Transverse colon (tissue), 4 donors: ENCODE measurements at regions not wholly inside any gene's neighbourhood (a gene's known extent, or its start where the extent isn't known, plus 50 kb on each side); places are given as distances from the start of the nearest gene placed in this dataset.

ENCODE experiments used
- DNase-seq: peaks from one replicate; pipeline ENCODE4 v3.0.0-alpha.2; 2019
- H3K27ac ChIP-seq, 4 donors: fragments of 200-600 bp; sonication (generic); 2 replicates each; pipeline ENCODE4 v1.5.1; 2016 to 2018; ENCODE audit warnings: inconsistent platforms in 4 of 4
- H3K27me3 ChIP-seq: fragments of 200-600 bp; sonication (generic); 2 replicates; pipeline ENCODE4 v1.5.1; 2017; ENCODE audit warnings: inconsistent platforms
- H3K36me3 ChIP-seq, 4 donors: fragments of 200-600 bp; sonication (generic); 2 replicates each; pipeline ENCODE4 v1.5.1; 2017 to 2019; ENCODE audit warnings: inconsistent platforms in 4 of 4
- H3K4me1 ChIP-seq, 4 donors: fragments of 200-600 bp; sonication (generic); 2 replicates each; pipeline ENCODE4 v1.5.1; 2017 to 2020; ENCODE audit warnings: inconsistent platforms in 4 of 4
- H3K4me3 ChIP-seq, 4 donors: fragments of 200-600 bp; sonication (generic); 1 replicate in 1 of 4; 2 replicates in 3 of 4; pipeline versions ENCODE4 v1.5.1 to v1.6.1; 2017 to 2019; ENCODE audit warnings: inconsistent platforms in 4 of 4
- H3K9me3 ChIP-seq, 2 donors: fragments of 200-600 bp; sonication (generic); 2 replicates each; pipeline ENCODE4 v1.5.1; 2017 to 2019; ENCODE audit warnings: inconsistent platforms in 2 of 2
- EP300 ChIP-seq: sonication (generic); formaldehyde crosslinking; IDR thresholded peaks from one replicate; pipeline ENCODE4 v1.6.1; 2017; ENCODE audit warnings: antibody characterized with exemption, low read depth
- POLR2A ChIP-seq: fragments of 450-650 bp; IDR thresholded peaks from one replicate; pipeline ENCODE4 v1.6.1; 2016; ENCODE audit warnings: antibody characterized with exemption, mild to moderate bottlenecking, moderate library complexity
- POLR2AphosphoS5 ChIP-seq, 3 donors: sonication (generic); formaldehyde crosslinking; IDR thresholded peaks; one replicate each; pipeline ENCODE4 v1.6.1; 2016; ENCODE audit warnings: antibody characterized with exemption in 3 of 3
- WGBS, 2 donors: methylation state at CpG; one replicate each; pipeline ENCODE4 v1.1.5; 2018; ENCODE audit warnings: low coverage in 1 of 2; 5-methylcytosine and 5-hydroxymethylcytosine counted together
- in situ Hi-C, 4 donors: fragments of 200-750 bp; cut with MboI; loops; one replicate each; pipeline versions ENCODE4 v1.15.0 to v1.15.1; 2017; ENCODE audit warnings: low sequenced_read_pairs in 3 of 4, low pct_ligation_motif_present in 1 of 4, low pct_unique_long_range_greater_than_20kb in 1 of 4
- intact Hi-C: fragments of 100-400 bp; cut with DNase I; formaldehyde crosslinking; loops from one replicate; pipeline ENCODE4 v1.15.1; 2023; ENCODE audit warnings: low total_unique reads
- TF ChIP-seq, protein P1 (sequence below), 5 experiments: fragments of 200-600 bp in 3 of 5; fragments of 450-650 bp in 2 of 5; sonication (generic) in 3 of 5; IDR thresholded peaks; 1 replicate in 2 of 5; 2 replicates in 3 of 5; pipeline ENCODE4 v1.5.1; 2016 to 2017; ENCODE audit warnings: antibody characterized with exemption in 5 of 5, inconsistent platforms in 3 of 5, mild to moderate bottlenecking in 2 of 5, moderate library complexity in 1 of 5

DNA sequence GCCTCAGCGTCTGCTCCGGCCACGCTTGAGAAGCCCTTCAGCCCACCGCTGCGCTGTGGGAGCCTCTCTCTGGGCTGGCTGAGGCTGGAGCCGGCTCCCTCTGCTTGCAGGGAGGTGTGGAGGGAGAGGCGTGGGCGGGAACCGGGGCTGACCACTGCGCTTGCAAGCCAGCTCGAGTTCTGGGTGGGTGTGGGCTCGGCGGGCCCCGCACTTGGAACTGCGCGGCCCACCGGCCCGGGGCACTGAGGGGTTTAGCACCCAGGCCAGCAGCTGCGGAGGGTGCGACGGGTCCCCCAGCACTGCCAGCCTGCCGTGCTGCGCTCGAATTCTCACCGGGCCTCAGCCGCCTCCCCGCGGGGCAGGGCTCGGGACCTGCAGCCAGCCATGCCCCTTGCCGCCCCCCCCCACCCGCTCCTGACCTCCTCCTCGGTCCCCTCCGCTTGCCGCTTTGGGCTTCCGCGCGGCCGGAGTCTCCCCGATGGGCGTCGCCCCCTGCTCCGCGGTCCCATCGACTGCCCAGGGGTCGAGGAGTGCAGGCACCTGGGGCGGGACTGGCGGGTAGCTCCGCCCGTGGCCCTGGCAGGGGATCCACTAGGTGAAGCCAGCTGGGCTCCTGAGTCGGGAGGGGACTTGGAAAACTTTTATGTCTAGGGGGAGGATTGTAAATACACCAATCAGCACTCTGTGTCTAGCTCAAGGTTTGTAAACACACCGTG, 106.7 kb downstream of the RAP2B start:
- in situ Hi-C loops: no loop called here
- WGBS, 2 donors: 73 to 95% methylated on average over 1 to 49 of the region's 51 CpGs

DNA sequence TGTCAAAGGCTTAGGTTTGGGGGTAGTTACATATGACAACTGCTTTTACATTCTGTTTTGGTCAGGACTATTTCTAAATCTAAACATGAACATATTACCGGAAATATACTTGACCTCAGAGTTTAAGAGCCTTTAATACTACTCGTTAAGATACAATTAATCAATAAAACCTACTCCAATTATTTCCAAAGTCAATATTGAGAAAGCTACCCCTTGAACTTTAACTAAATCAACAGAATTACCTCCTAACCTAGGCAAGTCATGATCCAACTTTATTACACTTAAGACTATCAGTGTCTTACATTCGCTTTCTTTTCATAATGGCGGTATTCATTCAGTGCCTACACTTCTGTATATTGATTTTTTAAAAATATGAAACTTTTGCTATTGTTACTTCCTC, 107.7 kb downstream of the RAP2B start:
- intact Hi-C loops: no loop called here
- WGBS, 2 donors: 58 to 59% methylated on average over 4 of the region's 4 CpGs
- TF ChIP-seq POLR2AphosphoS5 (IDR thresholded peaks at IDR 0.05) (no peak), EP300 (no peak), POLR2A (no peak)
- TF ChIP-seq, protein P1, sequence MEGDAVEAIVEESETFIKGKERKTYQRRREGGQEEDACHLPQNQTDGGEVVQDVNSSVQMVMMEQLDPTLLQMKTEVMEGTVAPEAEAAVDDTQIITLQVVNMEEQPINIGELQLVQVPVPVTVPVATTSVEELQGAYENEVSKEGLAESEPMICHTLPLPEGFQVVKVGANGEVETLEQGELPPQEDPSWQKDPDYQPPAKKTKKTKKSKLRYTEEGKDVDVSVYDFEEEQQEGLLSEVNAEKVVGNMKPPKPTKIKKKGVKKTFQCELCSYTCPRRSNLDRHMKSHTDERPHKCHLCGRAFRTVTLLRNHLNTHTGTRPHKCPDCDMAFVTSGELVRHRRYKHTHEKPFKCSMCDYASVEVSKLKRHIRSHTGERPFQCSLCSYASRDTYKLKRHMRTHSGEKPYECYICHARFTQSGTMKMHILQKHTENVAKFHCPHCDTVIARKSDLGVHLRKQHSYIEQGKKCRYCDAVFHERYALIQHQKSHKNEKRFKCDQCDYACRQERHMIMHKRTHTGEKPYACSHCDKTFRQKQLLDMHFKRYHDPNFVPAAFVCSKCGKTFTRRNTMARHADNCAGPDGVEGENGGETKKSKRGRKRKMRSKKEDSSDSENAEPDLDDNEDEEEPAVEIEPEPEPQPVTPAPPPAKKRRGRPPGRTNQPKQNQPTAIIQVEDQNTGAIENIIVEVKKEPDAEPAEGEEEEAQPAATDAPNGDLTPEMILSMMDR (IDR thresholded peaks at IDR 0.05): no peak

More for the DNA sequence above, 106.7 kb downstream of the RAP2B start:
- Histone ChIP-seq H3K27me3 (no peaks in the 10 kb centered on the region), H3K4me1 (no peaks in the 10 kb centered on the region), H3K36me3 (no peaks in the 10 kb centered on the region), H3K9me3 (no peaks in the 10 kb centered on the region), H3K4me3 (no peak overlapping the region), H3K27ac (no peak overlapping the region)
- DNase-seq: no peak
- TF ChIP-seq POLR2AphosphoS5 (IDR thresholded peaks at IDR 0.05): no peak
- no peak for TF ChIP-seq EP300
- TF ChIP-seq, protein P1 (IDR thresholded peaks at IDR 0.05): no peak
- TF ChIP-seq POLR2A: no peak
- intact Hi-C loops: no loop called here

DNA sequence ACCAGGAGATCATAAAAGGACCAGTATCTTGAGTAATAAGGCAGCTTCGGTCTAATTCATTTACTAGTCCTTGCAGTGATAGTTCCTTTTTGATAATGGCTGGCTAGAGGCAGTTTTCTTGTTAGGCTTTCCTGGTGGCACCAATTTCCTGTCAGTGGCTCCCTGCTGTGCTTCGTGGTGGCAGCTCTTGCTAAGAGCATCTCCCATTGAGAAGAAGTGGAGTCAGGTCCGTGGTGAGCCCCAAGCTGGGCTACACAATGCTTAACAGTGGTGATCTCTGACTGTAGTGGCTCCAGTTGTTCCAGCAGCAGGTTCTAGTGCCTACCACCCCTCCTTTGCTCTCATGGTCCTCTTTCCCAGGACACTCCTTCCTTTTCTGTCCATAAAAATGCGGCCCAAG, 111.2 kb downstream of the RAP2B start:
- in situ Hi-C loops: no loop called here
- Histone ChIP-seq H3K9me3 (no peaks in the 10 kb centered on the region), H3K27me3 (no peaks in the 10 kb centered on the region), H3K27ac (no peak overlapping the region), H3K4me3 (no peak overlapping the region), H3K36me3 (no peaks in the 10 kb centered on the region), H3K4me1 (no peaks in the 10 kb centered on the region)
- no peak for TF ChIP-seq POLR2AphosphoS5 (IDR thresholded peaks at IDR 0.05)
- TF ChIP-seq, protein P1 (IDR thresholded peaks at IDR 0.05): no peak
- TF ChIP-seq POLR2A: no peak
- TF ChIP-seq EP300: no peak
- intact Hi-C loops: no loop called here
- WGBS, 2 donors: 74 to 100% methylated on average over 1 to 4 of the region's 4 CpGs
- no peak for DNase-seq

More for the DNA sequence above, 107.7 kb downstream of the RAP2B start:
- Histone ChIP-seq H3K36me3 (no peaks in the 10 kb centered on the region), H3K27ac (no peak overlapping the region), H3K9me3 (no peaks in the 10 kb centered on the region), H3K4me3 (no peak overlapping the region), H3K27me3 (no peaks in the 10 kb centered on the region), H3K4me1 (no peaks in the 10 kb centered on the region)
- in situ Hi-C loops: no loop called here
- no peak for DNase-seq

DNA sequence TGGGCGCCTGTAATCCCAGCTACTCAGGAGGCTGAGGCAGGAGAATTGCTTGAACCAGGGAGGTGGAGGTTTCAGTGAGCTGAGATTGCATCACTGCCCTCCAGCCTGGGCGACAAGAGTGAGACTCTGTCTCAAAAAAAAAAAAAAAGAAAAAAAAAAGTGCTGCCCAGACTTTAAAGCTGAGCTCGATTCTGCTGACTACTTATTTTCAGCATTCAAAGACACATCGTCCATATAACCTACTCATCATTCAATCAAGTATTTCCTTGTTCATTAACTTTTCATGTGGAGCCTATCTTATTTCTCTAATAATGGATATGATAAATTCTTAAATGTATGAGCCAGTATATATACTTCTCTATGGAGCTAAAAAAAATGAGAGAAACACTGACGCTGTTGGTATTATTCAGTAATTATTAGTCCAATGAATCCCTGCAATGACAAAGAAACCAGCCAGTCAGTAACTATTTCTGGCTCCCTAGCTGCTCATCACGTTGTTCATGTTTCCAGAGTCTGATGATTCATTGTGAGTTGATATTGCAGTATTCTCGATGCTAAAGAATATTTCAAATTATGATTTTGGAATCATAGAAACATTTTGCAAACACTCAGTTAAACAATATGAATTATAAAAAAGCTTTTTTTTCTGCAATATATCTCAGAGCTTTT, 111.9 kb downstream of the RAP2B start:
- TF ChIP-seq POLR2AphosphoS5 (IDR thresholded peaks at IDR 0.05): no peak
- TF ChIP-seq EP300: no peak
- TF ChIP-seq, protein P1 (IDR thresholded peaks at IDR 0.05): no peak
- TF ChIP-seq POLR2A: no peak
- WGBS, 2 donors: 71% methylated on average over 7 of the region's 7 CpGs
- intact Hi-C loops: no loop called here
- Histone ChIP-seq H3K4me1 (no peaks in the 10 kb centered on the region), H3K36me3 (no peaks in the 10 kb centered on the region), H3K27me3 (no peaks in the 10 kb centered on the region), H3K27ac (no peak overlapping the region), H3K4me3 (no peak overlapping the region), H3K9me3 (no peaks in the 10 kb centered on the region)
- DNase-seq: no peak
- in situ Hi-C loops: no loop called here
